LHCN-M2 (cell line): ENCODE measurements at regions not wholly inside any gene's neighbourhood (a gene's known extent, or its start where the extent isn't known, plus 50 kb on each side); places are given as distances from the start of the nearest gene placed in this dataset.

Experiments used
- DNase-seq: peaks from one replicate; pipeline ENCODE4 v3.0.0-alpha.2; 2012; ENCODE audit warnings: low read depth

- peak; percentile 22 for DNase-seq
Observed at GRCh38 chr9:90343991-90344390, 298.6 kb downstream of the DIRAS2 start.

DNA sequence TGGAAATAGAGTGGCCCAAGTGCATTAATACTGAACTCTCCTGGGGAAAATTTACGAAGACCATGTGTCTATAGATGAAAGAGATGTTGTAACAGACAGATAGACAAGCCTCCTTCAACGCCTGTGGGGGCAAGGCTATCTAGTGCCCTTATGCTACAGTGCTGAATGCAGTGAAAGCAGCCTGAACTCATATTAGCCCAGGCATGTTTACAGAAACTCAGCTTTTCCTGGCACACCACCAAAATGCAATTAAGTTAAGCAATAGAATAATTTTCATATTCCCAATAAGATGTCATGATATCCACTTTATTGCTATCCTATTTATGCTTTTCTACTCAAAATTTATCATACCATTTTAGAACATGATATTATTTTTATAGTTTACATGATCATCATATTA, 277.0 kb downstream of the DIRAS2 start:
- no peak for DNase-seq

DNA sequence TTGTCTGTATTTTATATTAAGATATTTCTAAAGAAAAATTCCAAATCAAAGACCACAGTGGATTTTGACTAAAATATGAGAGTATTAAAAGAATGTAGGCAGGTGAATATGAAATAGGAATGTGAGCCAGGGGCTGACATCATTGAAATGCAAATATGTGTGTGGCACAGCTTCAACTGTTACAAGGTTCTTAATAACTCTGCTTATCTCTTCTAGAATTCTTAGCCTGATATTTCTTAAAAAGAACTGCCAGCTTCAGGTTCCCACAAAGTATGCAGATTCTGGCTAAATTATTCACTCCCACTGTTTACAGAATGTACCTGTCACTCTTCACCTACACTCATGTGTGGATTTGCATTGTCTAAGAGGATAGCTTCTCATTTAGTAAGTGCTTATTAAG, 274.4 kb downstream of the DIRAS2 start:
- no peak for DNase-seq

DNA sequence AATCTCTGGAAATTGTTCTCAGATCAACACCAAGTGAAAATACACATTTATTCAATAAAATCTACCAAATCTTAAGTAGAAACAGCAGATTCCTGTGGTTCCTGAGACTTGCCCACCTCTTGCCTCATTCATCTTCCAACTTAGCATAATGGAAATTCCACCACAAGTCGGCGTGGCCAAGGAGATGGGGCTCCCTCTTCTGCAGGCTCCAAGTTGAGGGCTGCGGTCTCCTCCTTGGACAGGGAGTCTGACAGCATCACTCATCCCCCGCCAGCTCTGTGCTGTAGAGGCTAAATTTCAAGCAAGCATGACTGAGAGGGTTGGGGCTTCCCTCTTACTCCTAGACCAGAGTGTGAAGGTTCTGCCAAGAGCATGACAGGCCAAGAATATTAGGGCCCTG, 273.7 kb downstream of the DIRAS2 start:
- no peak for DNase-seq

DNA sequence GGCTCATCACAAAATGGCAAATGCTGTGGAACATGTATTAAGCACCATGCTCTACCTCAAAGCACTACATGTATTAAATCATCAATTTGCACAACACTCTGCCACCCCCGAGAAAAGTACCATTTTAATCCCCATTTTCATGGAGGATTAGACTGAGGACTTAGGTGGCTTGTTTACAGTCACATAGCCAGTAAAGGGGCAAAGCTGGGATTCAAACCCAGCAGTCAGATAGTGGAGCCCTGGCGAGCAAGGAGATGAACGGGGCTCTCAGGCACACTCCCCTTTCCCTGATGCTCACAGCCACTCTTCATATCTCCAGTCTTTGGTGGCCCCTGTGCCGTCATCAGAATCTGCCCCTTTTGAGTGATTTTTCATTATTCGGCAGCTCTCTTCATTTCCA, 262.9 kb downstream of the DIRAS2 start:
- DNase-seq = no peak

- DNase-seq = no peak
Observed at GRCh38 chr9:90385146-90385545, 257.5 kb downstream of the DIRAS2 start.

DNA sequence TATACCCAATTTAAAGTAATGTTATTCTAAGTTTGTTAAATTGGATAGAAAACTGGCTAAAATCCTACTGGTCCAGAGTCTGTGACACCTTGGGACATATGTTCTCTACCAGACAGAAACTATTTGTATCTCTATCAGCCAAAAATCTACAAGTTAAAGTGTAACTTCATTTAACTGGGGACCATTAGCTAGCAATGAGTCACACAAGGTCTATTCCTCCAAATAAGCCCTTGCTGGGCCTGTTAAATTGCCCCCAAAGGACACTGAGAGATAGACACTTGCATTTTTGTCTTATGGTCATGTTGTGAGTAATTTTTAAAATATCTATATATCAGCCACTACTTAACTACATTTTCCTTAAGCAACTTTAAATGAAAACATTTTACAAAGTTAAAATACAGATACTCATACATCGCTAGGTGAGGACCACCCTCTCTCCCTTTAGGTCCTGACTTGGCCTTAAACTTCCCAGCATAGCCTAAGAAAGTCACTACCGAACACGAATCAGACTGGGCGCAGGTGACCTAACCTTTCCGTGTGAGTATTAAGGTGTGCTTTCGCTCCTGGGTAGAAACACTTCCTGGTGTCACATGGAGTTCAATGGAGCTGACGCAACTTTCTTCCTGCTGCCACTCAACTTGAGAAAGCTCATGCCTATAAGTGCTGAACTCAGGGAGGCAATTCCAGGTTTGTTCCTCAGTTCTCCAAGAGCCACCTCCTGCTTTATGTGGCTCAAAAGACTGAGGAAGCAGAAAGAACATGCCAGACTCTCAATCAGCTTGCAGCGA, 249.1 kb downstream of the DIRAS2 start:
- DNase-seq = no peak

GRCh38 chr9:90394871-90395270, 247.8 kb downstream of the DIRAS2 start:
- DNase-seq = no peak

DNA sequence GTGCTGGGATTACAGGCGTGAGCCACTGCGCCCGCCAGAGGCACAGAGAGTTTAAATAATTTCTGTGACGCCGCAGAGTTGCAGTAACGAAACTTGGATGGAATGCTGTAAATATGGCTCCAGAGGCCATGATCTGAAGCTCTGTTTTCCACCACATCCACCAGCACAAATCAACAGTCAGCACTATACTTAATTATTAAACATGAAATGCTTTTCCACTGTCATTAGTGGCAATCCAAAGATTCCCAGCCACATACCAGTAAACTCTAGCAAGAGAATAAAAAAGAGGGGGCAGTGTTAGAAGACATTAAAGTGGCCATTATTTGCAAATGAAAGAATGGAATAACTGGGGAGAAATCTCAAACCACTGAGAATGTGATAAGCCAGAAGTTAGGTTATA, 242.5 kb downstream of the DIRAS2 start:
- no peak for DNase-seq

DNA sequence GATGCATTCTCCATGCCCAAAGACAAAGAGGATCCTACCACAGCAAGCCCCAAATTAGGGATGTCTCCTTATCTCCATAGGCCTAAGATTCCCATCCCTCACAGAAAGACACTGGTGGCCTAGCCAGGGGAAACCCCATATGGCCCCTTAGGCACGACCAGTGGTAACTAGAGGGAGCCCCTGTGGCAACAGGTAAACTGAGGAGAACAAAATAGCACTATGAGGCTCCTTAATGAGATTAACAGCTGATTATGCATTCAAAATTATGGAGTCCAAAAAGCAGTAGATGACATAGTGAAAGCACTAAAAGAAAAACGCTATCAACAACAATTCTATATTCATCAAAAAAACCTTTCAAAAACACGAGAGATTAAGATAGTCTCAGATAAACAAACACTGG, 234.0 kb downstream of the DIRAS2 start:
- DNase-seq = no peak

- no peak for DNase-seq
Observed at GRCh38 chr9:90419221-90419851, 223.3 kb downstream of the DIRAS2 start.

- DNase-seq = no peak
Observed at GRCh38 chr9:90420211-90420610, 222.4 kb downstream of the DIRAS2 start.

DNA sequence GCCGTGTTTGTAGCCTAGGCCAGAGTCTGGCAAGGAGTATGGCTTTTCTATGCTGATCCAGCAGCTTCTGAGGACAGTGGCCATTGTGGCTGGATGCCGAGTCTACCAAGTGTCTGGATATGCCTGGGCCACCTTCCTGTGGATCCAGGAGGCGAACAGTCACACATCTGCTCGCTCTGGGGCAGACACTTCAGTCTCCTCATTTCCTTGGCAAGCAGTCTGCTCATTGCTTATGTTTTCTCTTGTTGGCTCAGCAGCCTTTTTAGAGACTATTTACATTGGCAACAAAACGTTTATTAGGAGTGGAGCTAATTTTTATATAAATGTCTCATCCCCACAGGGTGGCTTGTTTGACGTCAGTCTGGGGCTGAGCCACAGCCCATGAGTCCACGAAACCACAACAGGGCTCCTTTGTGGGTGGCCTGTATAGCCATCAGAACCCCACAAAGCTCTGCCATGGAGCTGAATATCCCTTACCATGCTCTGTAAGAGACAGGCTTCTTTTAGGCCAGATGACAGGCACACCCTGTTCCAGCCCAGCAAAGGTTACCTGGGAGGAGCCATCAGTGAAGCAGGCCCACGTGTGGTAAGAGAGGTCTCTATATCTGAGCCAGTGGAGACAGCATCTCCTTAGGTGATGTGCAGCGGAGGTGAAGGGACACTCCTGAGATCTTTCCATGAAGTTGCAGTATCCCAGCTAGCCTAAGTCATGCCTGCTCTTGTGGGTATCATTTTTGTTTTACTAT, 221.7 kb downstream of the DIRAS2 start:
- no peak for DNase-seq

DNA sequence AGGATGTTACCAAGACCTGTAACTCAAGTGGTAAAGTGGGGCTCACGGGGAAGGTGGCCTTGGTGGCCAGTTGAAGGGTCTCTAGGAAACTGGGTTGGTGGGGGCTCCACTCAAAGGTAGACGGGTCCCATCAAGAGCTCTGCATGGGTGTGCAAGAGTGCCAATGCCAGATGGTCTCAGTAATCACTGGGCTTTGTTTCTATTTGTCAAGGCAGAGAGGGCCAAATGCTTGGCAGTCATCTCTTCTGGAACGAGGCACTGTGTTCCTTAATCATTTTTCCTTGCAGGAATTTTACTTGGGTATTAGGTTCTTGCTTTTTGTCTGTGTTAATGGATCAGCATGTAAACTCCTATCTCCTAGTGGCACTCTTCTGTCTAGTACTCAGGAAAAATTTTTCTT, 220.8 kb downstream of the DIRAS2 start:
- no peak for DNase-seq

DNA sequence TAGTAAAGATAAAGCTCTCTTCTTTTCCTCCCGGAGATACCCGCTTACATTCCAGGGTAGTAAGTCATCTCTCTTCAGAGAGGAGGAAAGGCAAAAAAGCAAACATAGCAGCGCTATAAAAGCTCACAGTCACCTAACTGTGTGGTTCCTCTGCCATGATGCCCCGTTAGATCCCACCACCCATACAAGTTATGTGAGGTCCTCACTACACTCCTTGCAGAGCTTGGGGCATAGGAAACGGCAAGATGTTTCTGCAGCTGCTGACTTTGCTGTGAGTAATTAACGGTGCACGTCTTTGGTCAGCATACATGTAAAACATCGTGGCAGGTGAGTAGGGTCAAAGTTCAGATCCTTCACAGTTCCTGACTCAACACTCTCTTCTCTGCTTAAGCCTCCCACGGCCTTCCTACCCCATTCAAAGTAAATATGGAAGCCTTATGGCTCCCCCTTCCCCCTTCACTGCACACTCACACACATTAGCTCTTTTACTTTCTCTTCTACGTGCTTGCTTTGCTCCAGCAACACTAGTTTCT, 218.9 kb downstream of the DIRAS2 start:
- no peak for DNase-seq

- DNase-seq = no peak
Observed at GRCh38 chr9:90428517-90428916, 214.1 kb downstream of the DIRAS2 start.

- DNase-seq = no peak
Observed at GRCh38 chr9:90432951-90433350, 209.7 kb downstream of the DIRAS2 start.

DNA sequence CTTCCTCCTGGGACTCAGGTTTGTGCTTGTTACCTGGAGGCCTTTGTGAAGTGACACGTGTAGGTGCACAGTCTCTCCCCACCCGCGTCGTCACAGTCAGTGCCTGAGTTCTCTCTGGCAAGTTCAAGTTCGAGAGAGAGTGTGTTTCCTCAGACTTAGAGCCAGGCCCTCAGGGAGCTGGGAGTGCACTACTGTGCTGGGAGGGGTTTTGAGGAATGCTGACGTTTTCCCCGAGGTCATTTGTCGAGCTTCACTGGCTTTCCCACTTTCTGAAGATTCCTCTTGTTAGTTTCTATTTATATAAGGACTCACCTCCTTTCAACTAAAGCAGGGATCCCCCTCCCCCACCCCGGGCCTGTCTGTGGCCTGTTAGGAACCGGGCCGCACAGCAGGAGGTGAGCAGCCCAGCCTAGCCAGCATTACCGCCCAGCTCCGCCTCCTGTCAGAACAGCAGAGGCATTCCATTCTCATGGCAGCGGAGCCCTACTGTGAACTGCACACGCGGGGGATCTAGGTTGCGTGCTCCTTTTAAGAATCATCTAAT, 209.2 kb downstream of the DIRAS2 start:
- no peak for DNase-seq

- DNase-seq = no peak
Observed at GRCh38 chr9:90441814-90442213, 200.8 kb downstream of the DIRAS2 start.

GRCh38 chr9:90442723-90443122, 199.9 kb downstream of the DIRAS2 start:
- no peak for DNase-seq

DNA sequence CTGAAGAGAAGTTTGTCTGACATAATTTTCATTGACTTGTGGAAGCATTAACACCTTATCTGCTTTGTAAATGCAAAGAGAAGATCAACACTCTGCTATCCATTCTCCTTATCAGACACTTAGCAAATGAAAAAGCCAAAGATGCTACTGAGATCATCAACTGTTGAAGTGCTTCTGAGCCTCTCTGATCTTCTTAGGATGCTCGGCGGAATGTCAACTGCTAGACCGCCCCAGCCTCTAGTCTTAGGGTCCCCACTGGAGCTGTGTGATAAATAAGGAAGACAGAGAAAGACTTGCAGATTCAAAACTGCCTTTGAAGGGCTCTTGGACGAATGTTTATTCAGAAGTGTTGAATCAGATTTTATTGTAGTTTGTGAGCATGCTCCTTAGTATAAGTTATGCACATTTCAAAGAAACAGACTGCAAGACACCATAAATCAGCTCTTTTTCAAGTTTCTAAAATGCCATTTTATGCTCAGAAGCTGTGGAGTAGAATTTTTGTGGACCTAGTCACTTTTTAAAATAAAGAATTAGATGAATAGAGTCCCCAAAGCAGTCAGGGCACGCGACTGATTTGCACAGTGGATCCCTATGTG, 197.9 kb downstream of the DIRAS2 start:
- no peak for DNase-seq

DNA sequence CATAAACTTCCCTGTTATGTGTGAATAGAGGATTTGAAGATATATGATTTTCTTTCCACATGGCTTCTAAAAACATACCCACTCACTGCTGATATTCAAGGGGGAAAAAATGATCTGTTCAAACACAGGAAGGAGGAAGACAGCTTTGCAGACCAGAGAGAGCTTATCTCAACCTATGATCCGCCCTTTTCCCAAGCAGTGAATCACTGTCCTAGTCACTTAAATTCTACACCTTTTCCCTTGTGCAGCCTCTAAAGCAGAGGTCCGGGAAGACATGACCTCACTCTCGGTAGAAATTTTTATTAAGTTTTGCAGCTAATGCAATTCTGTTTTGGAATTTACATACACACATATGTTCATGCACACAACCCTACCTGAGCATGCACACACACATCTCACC, 197.2 kb downstream of the DIRAS2 start:
- DNase-seq = no peak
